K562 (cell line): ENCODE measurements at regions not wholly inside any gene's neighbourhood (a gene's known extent, or its start where the extent isn't known, plus 50 kb on each side); places are given as distances from the start of the nearest gene placed in this dataset.

Experiments
- EP300 ChIP-seq: IDR thresholded peaks from 2 replicates; pipeline ENCODE4 v1.6.1; 2012; ENCODE audit warnings: low read length, improper control_type of control experiment
- IFI16 ChIP-seq: fragments of 250-450 bp; sonication (Bioruptor Pico); IDR thresholded peaks from 2 replicates; pipeline ENCODE4 v2.1.2; 2022; ENCODE audit warnings: mild to moderate bottlenecking, inconsistent platforms
- POLR2AphosphoS5 ChIP-seq: IDR thresholded peaks from 2 replicates; pipeline ENCODE4 v1.6.1; 2011; ENCODE audit warnings: mild to moderate bottlenecking, low read depth, low read length, moderate library complexity; ENCODE audit not compliant: control insufficient read depth, insufficient read depth

DNA sequence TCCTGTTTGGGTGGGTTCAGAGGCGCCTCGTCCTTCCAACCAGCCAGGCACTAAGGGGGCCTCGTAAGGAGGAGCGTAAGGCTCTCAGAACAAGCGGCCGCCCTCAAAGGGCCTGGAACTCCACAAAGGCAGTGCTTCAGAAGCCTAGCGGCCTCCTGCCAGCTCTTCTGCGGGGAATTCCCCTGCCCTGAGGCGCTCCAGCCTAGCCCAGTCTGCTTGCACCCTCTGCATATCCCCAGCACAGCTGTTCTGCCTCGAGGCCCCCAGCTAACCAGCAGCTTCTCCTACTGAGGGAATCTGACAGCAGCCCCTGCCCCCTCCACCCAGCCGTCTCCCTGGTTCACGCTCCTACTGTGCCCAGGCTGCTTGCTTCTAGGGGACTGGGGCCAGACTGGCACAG is 265.9 kb downstream of the TFCP2L1 start:
- TF ChIP-seq EP300, result no peak
- no peak for TF ChIP-seq POLR2AphosphoS5
- TF ChIP-seq IFI16 (CRISPR knock-in tag), result no peak
